D721Med (cell line): ENCODE measurements at regions not wholly inside any gene's neighbourhood (a gene's known extent, or its start where the extent isn't known, plus 50 kb on each side); places are given as distances from the start of the nearest gene placed in this dataset.

Experiments used
- DNase-seq: peaks from one replicate; pipeline ENCODE4 v3.0.0; 2011; ENCODE audit warnings: low spot score; ENCODE audit not compliant: insufficient read length
- FAIRE-seq: peaks from 2 replicates; lab custom pipeline; 2011; peaks lifted over from hg19 to GRCh38; lab: Jason Lieb, UNC
- CTCF ChIP-seq: IDR thresholded peaks from 2 replicates; pipeline ENCODE4 v1.5.1; 2012; ENCODE audit warnings: mild to moderate bottlenecking, control low read depth; ENCODE audit not compliant: insufficient read depth; ENCODE audit errors: missing control alignments

GRCh38 chr6:145225500-145225899 lies 509.8 kb downstream of the EPM2A start:
- no peak for TF ChIP-seq CTCF
- FAIRE-seq, result no peak

GRCh38 chr6:145227593-145227992 lies 507.7 kb downstream of the EPM2A start:
- DNase-seq (no peak), FAIRE-seq (no peak)
- no peak for TF ChIP-seq CTCF

More at GRCh38 chr6:145225500-145225899, 509.8 kb downstream of the EPM2A start:
- DNase-seq, result no peak

DNA sequence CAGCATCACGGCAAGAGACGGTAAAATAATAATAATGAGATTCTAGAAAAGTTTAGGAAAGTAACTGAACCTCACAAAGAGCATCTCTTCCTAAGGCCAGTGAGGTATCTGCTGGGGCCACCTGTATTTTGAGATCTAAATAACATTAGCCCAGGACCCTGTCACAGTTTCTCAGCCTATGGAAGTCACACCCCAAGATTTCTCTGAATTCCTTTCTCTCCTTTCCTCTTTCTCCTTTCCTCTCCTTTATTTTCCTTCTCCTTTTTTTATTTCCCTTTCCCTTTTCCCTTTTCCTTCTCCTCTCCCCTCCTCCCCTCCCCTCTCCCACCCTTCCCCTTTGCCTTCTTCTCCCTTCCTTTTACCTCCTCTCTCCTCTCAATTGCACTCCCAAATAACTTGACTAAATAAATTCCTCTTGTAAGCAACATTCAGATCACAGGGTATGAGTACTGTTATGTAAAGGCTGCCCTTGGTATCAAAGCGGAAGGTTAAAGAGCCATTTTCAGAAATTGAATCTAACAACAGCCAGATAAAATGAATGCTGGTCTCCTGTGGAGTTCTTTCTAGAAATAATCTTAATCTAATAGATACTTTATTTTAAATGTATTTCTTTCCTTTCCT lies 506.2 kb downstream of the EPM2A start:
- TF ChIP-seq CTCF, result no peak
- FAIRE-seq (no peak), DNase-seq (no peak)

DNA sequence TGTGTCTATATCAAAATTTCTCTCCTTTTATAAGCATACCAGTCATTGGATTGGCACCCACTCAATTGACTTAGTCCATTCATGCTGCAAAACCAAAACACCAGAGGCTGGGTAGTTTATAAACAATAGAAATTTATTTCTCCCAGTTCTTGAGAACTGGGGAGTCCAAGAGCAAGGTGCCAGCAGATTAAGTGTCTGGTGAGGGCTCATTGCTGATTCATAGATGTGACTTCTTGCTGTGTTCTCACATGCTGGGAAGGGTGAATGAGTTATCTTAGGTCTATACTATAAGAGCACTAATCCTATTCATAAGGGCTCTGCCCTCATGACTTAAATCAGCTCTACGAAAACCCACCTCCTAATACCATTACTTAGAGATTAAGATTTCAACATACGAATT lies 501.4 kb downstream of the EPM2A start:
- TF ChIP-seq CTCF, result no peak
- no peak for FAIRE-seq
- no peak for DNase-seq

DNA sequence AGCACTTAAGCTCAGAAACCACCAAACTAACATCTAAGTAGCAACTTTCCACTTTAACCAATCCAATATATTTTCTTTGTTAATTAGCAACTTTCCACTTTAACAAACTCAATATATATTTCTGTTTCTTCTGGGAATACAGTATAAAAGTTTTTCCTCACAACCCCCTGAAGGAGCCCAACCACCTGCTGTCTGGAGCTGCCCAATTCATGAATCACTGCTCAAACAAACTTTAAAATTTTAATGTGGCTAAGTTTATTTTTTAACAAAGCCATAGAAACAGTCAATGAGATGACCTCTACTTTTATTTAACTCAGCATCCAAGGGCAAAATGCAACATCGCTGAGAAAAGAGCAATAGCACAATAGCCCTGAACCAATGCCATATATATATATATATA lies 500.1 kb downstream of the EPM2A start:
- no peak for TF ChIP-seq CTCF
- FAIRE-seq (no peak), DNase-seq (no peak)

DNA sequence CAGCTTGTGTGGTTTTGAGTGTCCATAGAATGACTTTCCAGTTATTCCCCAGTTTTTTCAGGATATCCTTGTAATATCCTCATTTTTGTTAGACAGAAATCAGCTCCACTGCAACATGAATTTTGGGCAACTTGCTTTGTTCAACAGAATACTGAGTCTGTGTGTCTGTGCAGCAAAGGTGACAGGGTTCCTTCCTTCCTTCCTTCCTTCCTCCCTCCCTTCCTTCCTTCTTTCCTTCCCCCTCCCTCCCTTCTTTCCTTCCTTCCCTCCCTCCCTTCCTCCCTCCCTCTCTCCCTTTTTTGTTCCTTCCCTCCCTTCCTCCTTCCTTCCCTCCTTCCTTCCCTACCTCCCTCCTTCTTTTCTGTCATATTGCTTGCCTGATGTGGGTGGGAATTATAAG lies 496.5 kb downstream of the EPM2A start:
- FAIRE-seq, result no peak

More for the DNA sequence above, 496.5 kb downstream of the EPM2A start:
- TF ChIP-seq CTCF, result no peak
- DNase-seq, result no peak
